GM19351 (cell line): ENCODE measurements at regions not wholly inside any gene's neighbourhood (a gene's known extent, or its start where the extent isn't known, plus 50 kb on each side); places are given as distances from the start of the nearest gene placed in this dataset.

Experiments used
- ATAC-seq: cut with Tn5 transposase; IDR thresholded peaks from one replicate; pipeline ENCODE4 v1.9.1; 2021; ENCODE audit warnings: mild to moderate bottlenecking, moderate library complexity; ENCODE audit not compliant: unreplicated experiment

- ATAC-seq, result no peak
These were observed 180.7 kb downstream of the TBXT start for GRCh38 chr6:165986914-165987482.

- ATAC-seq, result no peak
These were observed 181.2 kb downstream of the TBXT start for GRCh38 chr6:165986311-165986913.

- no peak for ATAC-seq
These were observed 181.8 kb downstream of the TBXT start for GRCh38 chr6:165985806-165986299.

GRCh38 chr6:165985281-165985805 lies 182.3 kb downstream of the TBXT start:
- no peak for ATAC-seq

- ATAC-seq, result no peak
These were observed 182.8 kb downstream of the TBXT start for GRCh38 chr6:165984729-165985275.

- ATAC-seq, result no peak
These were observed 184.3 kb downstream of the TBXT start for GRCh38 chr6:165983112-165984072.

GRCh38 chr6:165978476-165978875 lies 189.2 kb downstream of the TBXT start:
- ATAC-seq, result no peak

GRCh38 chr6:165976684-165977083 lies 191.0 kb downstream of the TBXT start:
- no peak for ATAC-seq

- no peak for ATAC-seq
These were observed 192.8 kb downstream of the TBXT start for GRCh38 chr6:165974817-165975216.

- ATAC-seq, result no peak
These were observed 194.2 kb downstream of the TBXT start for GRCh38 chr6:165973473-165973872.

GRCh38 chr6:165972139-165972802 lies 195.4 kb downstream of the TBXT start:
- ATAC-seq, result no peak

GRCh38 chr6:165971202-165971601 lies 196.4 kb downstream of the TBXT start:
- no peak for ATAC-seq

- no peak for ATAC-seq
These were observed 197.7 kb downstream of the TBXT start for GRCh38 chr6:165970001-165970400.

GRCh38 chr6:165969184-165969583 lies 198.5 kb downstream of the TBXT start:
- no peak for ATAC-seq

- ATAC-seq, result no peak
These were observed 199.2 kb downstream of the TBXT start for GRCh38 chr6:165968408-165968807.

GRCh38 chr6:165967810-165968407 lies 199.7 kb downstream of the TBXT start:
- ATAC-seq, result no peak

GRCh38 chr6:165963750-165964149 lies 203.9 kb downstream of the TBXT start:
- ATAC-seq, result no peak

GRCh38 chr6:165962366-165962765 lies 205.3 kb downstream of the TBXT start:
- ATAC-seq, result no peak

GRCh38 chr6:165961233-165961632 lies 206.4 kb downstream of the TBXT start:
- ATAC-seq, result no peak

GRCh38 chr6:165960695-165961094 lies 207.0 kb downstream of the TBXT start:
- no peak for ATAC-seq
